NT2/D1 (cell line): ENCODE measurements at regions not wholly inside any gene's neighbourhood (a gene's known extent, or its start where the extent isn't known, plus 50 kb on each side); places are given as distances from the start of the nearest gene placed in this dataset.

Source experiments
- SUZ12 ChIP-seq: IDR thresholded peaks from 2 replicates; pipeline ENCODE4 v1.6.1; 2011; ENCODE audit not compliant: insufficient read length, insufficient read depth; ENCODE audit errors: extremely low read depth
- YY1 ChIP-seq: IDR thresholded peaks from 2 replicates; pipeline ENCODE4 v1.6.1; 2011; ENCODE audit not compliant: insufficient read length, insufficient read depth
- ZNF274 ChIP-seq: IDR thresholded peaks from 2 replicates; pipeline ENCODE4 v1.6.1; 2011; ENCODE audit warnings: mild to moderate bottlenecking, low read depth, low read length

- TF ChIP-seq YY1, result no peak
- TF ChIP-seq SUZ12, result no peak
- no peak for TF ChIP-seq ZNF274
Measured at GRCh38 chr21:17435565-17436543, 77.0 kb upstream of the CXADR start.
